ENCODE measurements at regions not wholly inside any gene's neighbourhood (a gene's known extent, or its start where the extent isn't known, plus 50 kb on each side); places are given as distances from the start of the nearest gene placed in this dataset.
"Not testable (repeated sequence)": the region's sequence is repeated elsewhere in the genome, so short reads cannot be mapped to it uniquely, and the experiment has no call there.

- H3K4me3 ChIP-seq (ENCODE audit: low read length): no peak overlapping the region
- no peak for TF ChIP-seq ZNF274 (IDR thresholded peaks at IDR 0.05; ENCODE audit: low read depth, low read length)
Measured at GRCh38 chr1:56135069-56135863, 444.1 kb downstream of the PLPP3 start.

GRCh38 chr1:56133522-56134472, 445.6 kb downstream of the PLPP3 start:
- H3K4me3 ChIP-seq (ENCODE audit: low read length): no peak overlapping the region; the same call in 1 of the 2 replicates
- TF ChIP-seq ZNF274 (IDR thresholded peaks at IDR 0.05; ENCODE audit: low read depth, low read length): no peak

GRCh38 chr1:56132520-56132919, 446.8 kb downstream of the PLPP3 start:
- no peak overlapping the region; the same call in 1 of the 2 replicates for H3K4me3 ChIP-seq (ENCODE audit: low read length)
- no peak for TF ChIP-seq ZNF274 (IDR thresholded peaks at IDR 0.05; ENCODE audit: low read depth, low read length)

GRCh38 chr1:56129837-56130236, 449.5 kb downstream of the PLPP3 start:
- H3K4me3 ChIP-seq (ENCODE audit: low read length): no peak overlapping the region
- no peak for TF ChIP-seq ZNF274 (IDR thresholded peaks at IDR 0.05; ENCODE audit: low read depth, low read length)

GRCh38 chr1:56125316-56125715, 454.0 kb downstream of the PLPP3 start:
- no peak overlapping the region for H3K4me3 ChIP-seq (ENCODE audit: low read length)
- TF ChIP-seq ZNF274 (IDR thresholded peaks at IDR 0.05; ENCODE audit: low read depth, low read length): no peak

GRCh38 chr1:56123826-56124225, 455.5 kb downstream of the PLPP3 start:
- no peak for TF ChIP-seq ZNF274 (IDR thresholded peaks at IDR 0.05; ENCODE audit: low read depth, low read length)
- no peak overlapping the region for H3K4me3 ChIP-seq (ENCODE audit: low read length)

GRCh38 chr1:56123421-56123820, 455.9 kb downstream of the PLPP3 start:
- TF ChIP-seq ZNF274 (IDR thresholded peaks at IDR 0.05; ENCODE audit: low read depth, low read length): no peak
- H3K4me3 ChIP-seq (ENCODE audit: low read length): no peak overlapping the region

GRCh38 chr1:56120021-56120420, 459.3 kb downstream of the PLPP3 start:
- no peak for TF ChIP-seq ZNF274 (IDR thresholded peaks at IDR 0.05; ENCODE audit: low read depth, low read length)
- no peak overlapping the region for H3K4me3 ChIP-seq (ENCODE audit: low read length)

GRCh38 chr1:56118676-56119075, 460.7 kb downstream of the PLPP3 start:
- H3K4me3 ChIP-seq (ENCODE audit: low read length): not testable (repeated sequence)

GRCh38 chr1:56115701-56116100, 463.7 kb downstream of the PLPP3 start:
- no peak for TF ChIP-seq ZNF274 (IDR thresholded peaks at IDR 0.05; ENCODE audit: low read depth, low read length)
- no peak overlapping the region for H3K4me3 ChIP-seq (ENCODE audit: low read length)

- no peak for TF ChIP-seq ZNF274 (IDR thresholded peaks at IDR 0.05; ENCODE audit: low read depth, low read length)
- H3K4me3 ChIP-seq (ENCODE audit: low read length): no peak overlapping the region
Measured at GRCh38 chr1:56113679-56114078, 465.7 kb downstream of the PLPP3 start.

- no peak overlapping the region for H3K4me3 ChIP-seq (ENCODE audit: low read length)
- no peak for TF ChIP-seq ZNF274 (IDR thresholded peaks at IDR 0.05; ENCODE audit: low read depth, low read length)
Measured at GRCh38 chr1:56107275-56107638, 472.1 kb downstream of the PLPP3 start.

- H3K4me3 ChIP-seq (ENCODE audit: low read length): no peak overlapping the region
- no peak for TF ChIP-seq ZNF274 (IDR thresholded peaks at IDR 0.05; ENCODE audit: low read depth, low read length)
Measured at GRCh38 chr1:56106531-56107274, 472.7 kb downstream of the PLPP3 start.

- TF ChIP-seq ZNF274 (IDR thresholded peaks at IDR 0.05; ENCODE audit: low read depth, low read length): no peak
- no peak overlapping the region for H3K4me3 ChIP-seq (ENCODE audit: low read length)
Measured at GRCh38 chr1:56105397-56105796, 474.0 kb downstream of the PLPP3 start.

Measured in GM08714 (cell line).